Muscle of leg (tissue), 3 donors: ENCODE measurements at regions not wholly inside any gene's neighbourhood (a gene's known extent, or its start where the extent isn't known, plus 50 kb on each side); places are given as distances from the start of the nearest gene placed in this dataset.
"Not testable (repeated sequence)": the region's sequence is repeated elsewhere in the genome, so short reads cannot be mapped to it uniquely, and the experiment has no call there.

ENCODE experiments used
- DNase-seq: peaks from one replicate; pipeline ENCODE4 v3.0.0; 2013
- H3K27ac ChIP-seq: one replicate; pipeline ENCODE4 v1.5.1; 2013; ENCODE audit warnings: mild to moderate bottlenecking, low read length, control low read depth
- H3K27me3 ChIP-seq: one replicate; pipeline ENCODE4 v1.6.1; 2013; ENCODE audit warnings: low read length; ENCODE audit not compliant: control insufficient read depth, insufficient read depth
- H3K36me3 ChIP-seq: one replicate; pipeline ENCODE4 v1.6.1; 2013; ENCODE audit warnings: low read length; ENCODE audit not compliant: control insufficient read depth, insufficient read depth
- H3K4me1 ChIP-seq: one replicate; pipeline ENCODE4 v1.6.1; 2013; ENCODE audit warnings: low read length; ENCODE audit not compliant: control insufficient read depth, insufficient read depth
- H3K4me3 ChIP-seq: one replicate; pipeline ENCODE4 v1.5.1; 2013; ENCODE audit warnings: low read length, control low read depth
- H3K9me3 ChIP-seq: replicated peaks from 2 replicates; pipeline ENCODE4 v1.6.1; 2013; ENCODE audit warnings: low read depth, low read length; ENCODE audit not compliant: control insufficient read depth
- WGBS: methylation state at CpG from one replicate; pipeline ENCODE4 v1.1.5; 2013; ENCODE audit warnings: missing lambda C conversion rate; ENCODE audit not compliant: insufficient coverage; 5-methylcytosine and 5-hydroxymethylcytosine counted together

- no peak overlapping the region for H3K27ac ChIP-seq
- no peaks in the 10 kb centered on the region for H3K27me3 ChIP-seq
- DNase-seq: no peak
- no peak overlapping the region for H3K4me3 ChIP-seq
- no peaks in the 10 kb centered on the region for H3K4me1 ChIP-seq
- H3K36me3 ChIP-seq: no peaks in the 10 kb centered on the region
- peaks cover 3% of the 10 kb centered on the region for H3K9me3 ChIP-seq
- WGBS: 90% methylated on average over 2 of the region's 3 CpGs
These were observed 329.1 kb downstream of the SLITRK5 start for GRCh38 chr13:88000239-88000638.

GRCh38 chr13:88000787-88001186 lies 329.6 kb downstream of the SLITRK5 start:
- Histone ChIP-seq H3K27me3 (no peaks in the 10 kb centered on the region), H3K27ac (no peak overlapping the region), H3K4me3 (no peak overlapping the region), H3K4me1 (no peaks in the 10 kb centered on the region), H3K36me3 (no peaks in the 10 kb centered on the region), H3K9me3 (peaks cover 3% of the 10 kb centered on the region)
- DNase-seq: no peak
- 87% methylated on average over 2 of the region's 2 CpGs for WGBS

- Histone ChIP-seq H3K9me3 (no peaks in the 10 kb centered on the region), H3K4me1 (no peaks in the 10 kb centered on the region), H3K27me3 (no peaks in the 10 kb centered on the region), H3K27ac (no peak overlapping the region), H3K4me3 (no peak overlapping the region), H3K36me3 (no peaks in the 10 kb centered on the region)
- 88% methylated on average over 1 of the region's 2 CpGs for WGBS
- no peak for DNase-seq
These were observed 334.0 kb downstream of the SLITRK5 start for GRCh38 chr13:88005188-88005587.

- no peak overlapping the region for H3K27ac ChIP-seq
- H3K4me1 ChIP-seq: no peaks in the 10 kb centered on the region
- no peaks in the 10 kb centered on the region for H3K36me3 ChIP-seq
- H3K9me3 ChIP-seq: no peaks in the 10 kb centered on the region
- no peak overlapping the region for H3K4me3 ChIP-seq
- DNase-seq: no peak
- no peaks in the 10 kb centered on the region for H3K27me3 ChIP-seq
- WGBS: no CpG with 5 or more reads among the region's 2 CpGs
These were observed 343.4 kb downstream of the SLITRK5 start for GRCh38 chr13:88014527-88014926.

- no peak for DNase-seq
- Histone ChIP-seq H3K4me1 (no peaks in the 10 kb centered on the region), H3K36me3 (no peaks in the 10 kb centered on the region), H3K4me3 (no peak overlapping the region), H3K27me3 (no peaks in the 10 kb centered on the region), H3K9me3 (no peaks in the 10 kb centered on the region), H3K27ac (no peak overlapping the region)
- no CpG with 5 or more reads among the region's 3 CpGs for WGBS
These were observed 351.4 kb downstream of the SLITRK5 start for GRCh38 chr13:88022431-88023208.

- WGBS: no CpG with 5 or more reads among the region's 1 CpG
- Histone ChIP-seq H3K4me1 (no peaks in the 10 kb centered on the region), H3K36me3 (no peaks in the 10 kb centered on the region), H3K27me3 (no peaks in the 10 kb centered on the region), H3K4me3 (no peak overlapping the region), H3K27ac (no peak overlapping the region), H3K9me3 (no peaks in the 10 kb centered on the region)
- peak; percentile 73 for DNase-seq
These were observed 355.1 kb downstream of the SLITRK5 start for GRCh38 chr13:88026241-88026640.

GRCh38 chr13:88031980-88032559 lies 360.9 kb downstream of the SLITRK5 start:
- Histone ChIP-seq H3K36me3 (no peaks in the 10 kb centered on the region), H3K9me3 (no peaks in the 10 kb centered on the region), H3K4me3 (no peak overlapping the region), H3K27ac (no peak overlapping the region), H3K4me1 (no peaks in the 10 kb centered on the region), H3K27me3 (no peaks in the 10 kb centered on the region)
- DNase-seq: no peak

- H3K27me3 ChIP-seq, H3K9me3 ChIP-seq, H3K4me3 ChIP-seq, H3K36me3 ChIP-seq, DNase-seq, H3K27ac ChIP-seq, H3K4me1 ChIP-seq: not testable (repeated sequence)
- WGBS: 80% methylated on average over 2 of the region's 8 CpGs
These were observed 365.0 kb downstream of the SLITRK5 start for GRCh38 chr13:88036205-88036604.

GRCh38 chr13:88042489-88042888 lies 371.3 kb downstream of the SLITRK5 start:
- H3K27ac ChIP-seq: no peak overlapping the region
- H3K9me3 ChIP-seq: no peaks in the 10 kb centered on the region
- H3K27me3 ChIP-seq: no peaks in the 10 kb centered on the region
- no CpG with 5 or more reads among the region's 1 CpG for WGBS
- no peaks in the 10 kb centered on the region for H3K36me3 ChIP-seq
- H3K4me3 ChIP-seq: no peak overlapping the region
- H3K4me1 ChIP-seq: no peaks in the 10 kb centered on the region
- DNase-seq: no peak

GRCh38 chr13:88051746-88052482 lies 380.7 kb downstream of the SLITRK5 start:
- Histone ChIP-seq H3K9me3 (peaks cover 10% of the 10 kb centered on the region), H3K4me1 (no peaks in the 10 kb centered on the region), H3K36me3 (no peaks in the 10 kb centered on the region), H3K4me3 (no peak overlapping the region), H3K27me3 (no peaks in the 10 kb centered on the region), H3K27ac (no peak overlapping the region)
- DNase-seq: no peak
- 90% methylated on average over 5 of the region's 8 CpGs for WGBS
